Panc1 (cell line): ENCODE measurements at regions not wholly inside any gene's neighbourhood (a gene's known extent, or its start where the extent isn't known, plus 50 kb on each side); places are given as distances from the start of the nearest gene placed in this dataset.
A peak's percentile ranks its signal among the peaks of the same experiment; 100 is the strongest.

Experiments
- ATAC-seq: fragments of 200-7000 bp; cut with Tn5 transposase; 2 replicates; pipeline ENCODE4 v1.9.1; 2020; ENCODE audit warnings: mild to moderate bottlenecking, moderate library complexity
- BruUV-seq: library from RNA; stranded (reverse); fragments of 400-500 nt; replicated peaks from 2 replicates; lab custom pipeline; 2021; lab: Mats Ljungman, UMichigan
- CTCF ChIA-PET: fragments of 300-600 bp; sonication (Branson Sonifier 250); formaldehyde crosslinking; loops from one replicate; lab custom pipeline; 2022; ENCODE audit warnings: antibody characterized with exemption; lab: Charles Lee
- POLR2A ChIA-PET: fragments of 300-600 bp; sonication (Branson Sonifier 250); formaldehyde crosslinking; loops from one replicate; lab custom pipeline; 2022; ENCODE audit warnings: antibody characterized with exemption; lab: Charles Lee
- DNase-seq: peaks from one replicate; pipeline ENCODE4 v3.0.0-alpha.2; 2010; ENCODE audit warnings: low read depth, low spot score
- H3K27ac ChIP-seq: 2 replicates; pipeline ENCODE4 v1.5.1; 2011; ENCODE audit warnings: mild to moderate bottlenecking, low read length, inconsistent platforms
- H3K27me3 ChIP-seq: fragments of 200-500 bp; sonication (Bioruptor generic); 2 replicates; pipeline ENCODE4 v1.6.0; 2014; ENCODE audit warnings: low read length, inconsistent platforms; ENCODE audit not compliant: control insufficient read depth, insufficient read depth
- H3K36me3 ChIP-seq: fragments of 200-500 bp; sonication (Bioruptor generic); 2 replicates; pipeline ENCODE4 v1.5.1; 2014; ENCODE audit warnings: inconsistent platforms, mild to moderate bottlenecking, low read length, moderate library complexity; ENCODE audit not compliant: control insufficient read depth, insufficient read depth
- H3K4me1 ChIP-seq: 2 replicates; pipeline ENCODE4 v1.5.1; 2011; ENCODE audit warnings: inconsistent platforms, mild to moderate bottlenecking, low read length, moderate library complexity; ENCODE audit not compliant: control insufficient read depth, insufficient read depth
- H3K4me3 ChIP-seq, 2 experiments: 2 replicates each; pipeline ENCODE4 v1.5.1; 2011 to 2012; ENCODE audit warnings: low read depth in 2 of 2, low read length in 2 of 2, mild to moderate bottlenecking in 2 of 2, inconsistent platforms in 1 of 2, moderate library complexity in 1 of 2
- H3K9me3 ChIP-seq: fragments of 200-500 bp; sonication (Bioruptor generic); 2 replicates; pipeline ENCODE4 v1.5.1; 2014; ENCODE audit warnings: low read depth, mild to moderate bottlenecking, inconsistent platforms, low read length, moderate library complexity; ENCODE audit not compliant: control insufficient read depth, insufficient read depth
- POLR2AphosphoS5 ChIP-seq: IDR thresholded peaks from 2 replicates; pipeline ENCODE4 v1.6.1; 2012; ENCODE audit warnings: mild to moderate bottlenecking, low read depth, low read length, moderate library complexity
- SIN3A ChIP-seq: IDR thresholded peaks from 2 replicates; pipeline ENCODE4 v1.6.1; 2012; ENCODE audit warnings: low read depth, mild to moderate bottlenecking, low read length, moderate library complexity, borderline replicate concordance; ENCODE audit not compliant: insufficient read depth
- TCF7L2 ChIP-seq: IDR thresholded peaks from 2 replicates; pipeline ENCODE4 v1.6.1; 2011; ENCODE audit warnings: mild to moderate bottlenecking, low read depth, low read length, inconsistent platforms
- in situ Hi-C: cut with HindIII; loops from 2 replicates; pipeline ENCODE4 v1.10.0; 2016; ENCODE audit warnings: low sequenced_read_pairs, low pct_unique_long_range_greater_than_20kb
- intact Hi-C: fragments of 100-400 bp; cut with micrococcal nuclease; formaldehyde crosslinking; loops from one replicate; pipeline ENCODE4 v1.10.0; 2022; ENCODE audit not compliant: unreplicated experiment
- TF ChIP-seq, protein P1 (sequence below), 2 experiments: IDR thresholded peaks; 2 replicates each; pipeline ENCODE4 v1.6.1; 2011 to 2012; ENCODE audit warnings: low read depth in 2 of 2, control low read depth in 1 of 2, low read length in 1 of 2, mild to moderate bottlenecking in 1 of 2, moderate library complexity in 1 of 2; ENCODE audit not compliant: insufficient read depth in 1 of 2
- TF ChIP-seq, protein P2 (sequence below): fragments of 450-650 bp; IDR thresholded peaks from 2 replicates; pipeline ENCODE4 v1.5.1; 2017; ENCODE audit warnings: mild to moderate bottlenecking

DNA sequence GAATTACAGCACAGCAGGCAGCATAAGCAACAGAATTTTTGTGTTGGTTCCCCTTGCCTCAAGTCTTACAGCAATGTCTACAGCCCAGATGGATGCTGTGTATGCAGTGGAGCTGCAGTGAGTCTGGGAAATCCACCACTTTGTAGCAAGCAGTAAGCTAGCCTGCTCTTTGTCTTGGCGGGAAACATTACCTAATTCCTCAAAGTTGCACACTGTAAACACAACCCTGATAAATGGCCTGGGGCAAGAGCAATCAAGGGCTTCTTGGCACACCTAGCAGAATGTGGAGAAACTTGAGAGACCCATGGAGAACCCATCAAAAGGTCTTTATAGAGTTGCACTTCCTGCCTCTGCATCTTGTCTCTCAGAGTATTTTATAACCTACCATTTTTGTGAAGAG, 102.0 kb upstream of the FOXP2 start:
- no TSS peak for BruUV-seq
- CTCF ChIA-PET, result no interaction called here
- in situ Hi-C loops (no loop called here), intact Hi-C loops (no loop called here)
- TF ChIP-seq POLR2AphosphoS5 (no peak), SIN3A (no peak)
- TF ChIP-seq, protein P1, sequence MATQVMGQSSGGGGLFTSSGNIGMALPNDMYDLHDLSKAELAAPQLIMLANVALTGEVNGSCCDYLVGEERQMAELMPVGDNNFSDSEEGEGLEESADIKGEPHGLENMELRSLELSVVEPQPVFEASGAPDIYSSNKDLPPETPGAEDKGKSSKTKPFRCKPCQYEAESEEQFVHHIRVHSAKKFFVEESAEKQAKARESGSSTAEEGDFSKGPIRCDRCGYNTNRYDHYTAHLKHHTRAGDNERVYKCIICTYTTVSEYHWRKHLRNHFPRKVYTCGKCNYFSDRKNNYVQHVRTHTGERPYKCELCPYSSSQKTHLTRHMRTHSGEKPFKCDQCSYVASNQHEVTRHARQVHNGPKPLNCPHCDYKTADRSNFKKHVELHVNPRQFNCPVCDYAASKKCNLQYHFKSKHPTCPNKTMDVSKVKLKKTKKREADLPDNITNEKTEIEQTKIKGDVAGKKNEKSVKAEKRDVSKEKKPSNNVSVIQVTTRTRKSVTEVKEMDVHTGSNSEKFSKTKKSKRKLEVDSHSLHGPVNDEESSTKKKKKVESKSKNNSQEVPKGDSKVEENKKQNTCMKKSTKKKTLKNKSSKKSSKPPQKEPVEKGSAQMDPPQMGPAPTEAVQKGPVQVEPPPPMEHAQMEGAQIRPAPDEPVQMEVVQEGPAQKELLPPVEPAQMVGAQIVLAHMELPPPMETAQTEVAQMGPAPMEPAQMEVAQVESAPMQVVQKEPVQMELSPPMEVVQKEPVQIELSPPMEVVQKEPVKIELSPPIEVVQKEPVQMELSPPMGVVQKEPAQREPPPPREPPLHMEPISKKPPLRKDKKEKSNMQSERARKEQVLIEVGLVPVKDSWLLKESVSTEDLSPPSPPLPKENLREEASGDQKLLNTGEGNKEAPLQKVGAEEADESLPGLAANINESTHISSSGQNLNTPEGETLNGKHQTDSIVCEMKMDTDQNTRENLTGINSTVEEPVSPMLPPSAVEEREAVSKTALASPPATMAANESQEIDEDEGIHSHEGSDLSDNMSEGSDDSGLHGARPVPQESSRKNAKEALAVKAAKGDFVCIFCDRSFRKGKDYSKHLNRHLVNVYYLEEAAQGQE (IDR thresholded peaks at IDR 0.05; ENCODE audit: insufficient read depth in 1 of 2, low read depth in 2 of 2, low read length in 1 of 2), result no peak
- Histone ChIP-seq H3K27me3 (no peaks in the 10 kb centered on the region), H3K9me3 (no peaks in the 10 kb centered on the region), H3K36me3 (no peaks in the 10 kb centered on the region), H3K4me1 (no peaks in the 10 kb centered on the region), H3K27ac (no peak overlapping the region), H3K4me3 (no peak overlapping the region)
- no peak for ATAC-seq
- no peak for DNase-seq
- POLR2A ChIA-PET, result no interaction called here

DNA sequence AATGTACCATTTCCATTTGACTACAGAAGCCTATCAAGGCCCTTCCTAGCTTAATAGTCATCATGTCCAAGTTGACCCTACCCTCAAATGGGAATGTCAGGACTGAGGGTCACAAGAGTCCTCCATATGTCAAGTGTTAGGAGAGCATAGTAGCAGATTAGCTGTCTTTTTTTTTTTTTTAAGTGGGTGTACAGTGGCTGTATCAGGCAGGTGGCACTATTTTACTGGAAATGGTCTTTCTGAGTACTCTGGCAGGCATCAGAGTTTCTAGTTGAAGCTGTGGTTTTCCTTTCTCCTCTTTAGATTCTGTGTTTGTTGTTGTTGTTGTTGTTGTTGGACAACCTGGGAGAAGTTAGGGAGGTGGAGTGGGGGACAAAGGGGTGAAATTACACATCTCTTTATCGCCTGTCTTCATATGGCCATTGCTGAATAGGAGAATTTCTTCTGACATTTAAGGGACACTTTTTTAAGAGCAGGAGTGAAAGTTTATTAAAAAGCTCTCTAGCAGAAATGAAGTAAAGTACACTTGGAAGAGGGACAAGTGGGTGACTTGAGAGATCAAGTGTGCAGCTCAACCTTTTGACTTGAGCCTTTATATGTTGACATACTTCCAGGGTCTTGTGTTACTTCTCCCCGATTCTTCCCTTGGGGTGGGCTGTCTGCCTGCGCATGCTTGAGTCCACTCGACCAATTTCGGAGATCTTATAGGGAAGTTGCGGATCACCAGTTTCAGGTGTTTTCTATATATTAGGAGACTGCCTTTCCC, 104.1 kb upstream of the FOXP2 start:
- DNase-seq (no peak), ATAC-seq (no peak)
- H3K4me3 ChIP-seq, result no peak overlapping the region
- H3K36me3 ChIP-seq, result no peaks in the 10 kb centered on the region
- ChIA-PET POLR2A (interaction anchor here (1.0 kb wide), 1 partner anchor 116 kb away, joined by 3 read pairs; no protein-coding TSS in a partner anchor), CTCF (interaction anchor here (0.6 kb wide), 2 partner anchors 19 to 1432 kb away, joined by 4 to 5 read pairs; no protein-coding TSS in a partner anchor)
- intact Hi-C loops (no loop called here), in situ Hi-C loops (no loop called here)
- H3K4me1 ChIP-seq, result no peaks in the 10 kb centered on the region
- no TSS peak for BruUV-seq
- no peak overlapping the region for H3K27ac ChIP-seq
- H3K27me3 ChIP-seq, result no peaks in the 10 kb centered on the region
- H3K9me3 ChIP-seq, result no peaks in the 10 kb centered on the region
- TF ChIP-seq POLR2AphosphoS5, result no peak
- TF ChIP-seq, protein P2, sequence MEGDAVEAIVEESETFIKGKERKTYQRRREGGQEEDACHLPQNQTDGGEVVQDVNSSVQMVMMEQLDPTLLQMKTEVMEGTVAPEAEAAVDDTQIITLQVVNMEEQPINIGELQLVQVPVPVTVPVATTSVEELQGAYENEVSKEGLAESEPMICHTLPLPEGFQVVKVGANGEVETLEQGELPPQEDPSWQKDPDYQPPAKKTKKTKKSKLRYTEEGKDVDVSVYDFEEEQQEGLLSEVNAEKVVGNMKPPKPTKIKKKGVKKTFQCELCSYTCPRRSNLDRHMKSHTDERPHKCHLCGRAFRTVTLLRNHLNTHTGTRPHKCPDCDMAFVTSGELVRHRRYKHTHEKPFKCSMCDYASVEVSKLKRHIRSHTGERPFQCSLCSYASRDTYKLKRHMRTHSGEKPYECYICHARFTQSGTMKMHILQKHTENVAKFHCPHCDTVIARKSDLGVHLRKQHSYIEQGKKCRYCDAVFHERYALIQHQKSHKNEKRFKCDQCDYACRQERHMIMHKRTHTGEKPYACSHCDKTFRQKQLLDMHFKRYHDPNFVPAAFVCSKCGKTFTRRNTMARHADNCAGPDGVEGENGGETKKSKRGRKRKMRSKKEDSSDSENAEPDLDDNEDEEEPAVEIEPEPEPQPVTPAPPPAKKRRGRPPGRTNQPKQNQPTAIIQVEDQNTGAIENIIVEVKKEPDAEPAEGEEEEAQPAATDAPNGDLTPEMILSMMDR, result peak; percentile 7; the same call in 1 of the 2 replicates

DNA sequence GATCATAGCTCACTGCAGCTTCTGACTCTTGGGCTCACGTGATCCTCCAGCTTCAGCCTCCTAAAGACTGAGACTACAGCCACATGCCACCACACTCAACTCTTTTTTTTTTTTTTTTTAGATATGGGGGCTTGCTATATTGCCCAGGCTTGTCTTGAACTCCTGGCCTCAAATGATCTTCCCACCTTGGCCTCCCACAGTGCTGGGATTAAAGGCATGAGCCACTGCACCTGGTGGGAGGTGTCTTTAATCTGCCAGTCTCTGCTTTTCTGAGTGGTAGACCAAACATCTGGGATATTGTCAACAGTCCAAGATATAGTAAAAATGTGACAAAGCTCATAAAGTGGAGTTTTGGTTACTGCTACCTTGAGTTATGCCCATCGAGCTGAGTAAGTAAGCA, 104.9 kb upstream of the FOXP2 start:
- Histone ChIP-seq H3K36me3 (no peaks in the 10 kb centered on the region), H3K4me3 (no peak overlapping the region), H3K9me3 (no peaks in the 10 kb centered on the region), H3K4me1 (no peaks in the 10 kb centered on the region), H3K27me3 (no peaks in the 10 kb centered on the region), H3K27ac (no peak overlapping the region)
- POLR2A ChIA-PET, result interaction anchor here (1.0 kb wide), 1 partner anchor 117 kb away, joined by 3 read pairs; no protein-coding TSS in a partner anchor
- TF ChIP-seq, protein P1 (IDR thresholded peaks at IDR 0.05; ENCODE audit: insufficient read depth in 1 of 2, low read depth in 2 of 2, low read length in 1 of 2), result no peak
- TF ChIP-seq POLR2AphosphoS5 (no peak), SIN3A (no peak), TCF7L2 (no peak)
- TF ChIP-seq, protein P2, result no peak
- CTCF ChIA-PET, result interaction anchor here (0.6 kb wide), 2 partner anchors 18 to 1433 kb away, joined by 4 to 5 read pairs; no protein-coding TSS in a partner anchor
- BruUV-seq, result no TSS peak
- intact Hi-C loops (no loop called here), in situ Hi-C loops (no loop called here)
- no peak for ATAC-seq
- no peak for DNase-seq
